ENCODE measurements at regions not wholly inside any gene's neighbourhood (a gene's known extent, or its start where the extent isn't known, plus 50 kb on each side); places are given as distances from the start of the nearest gene placed in this dataset.
"Not testable (repeated sequence)": the region's sequence is repeated elsewhere in the genome, so short reads cannot be mapped to it uniquely, and the experiment has no call there.

GRCh38 chr18:52219102-52219501 lies 120.9 kb upstream of the DCC start:
- intact Hi-C loops (cut with DNase I), result no loop called here
- no peak for DNase-seq
- no peak for ATAC-seq (ENCODE audit: poor library complexity)

GRCh38 chr18:52220062-52220591 lies 119.9 kb upstream of the DCC start:
- ATAC-seq (ENCODE audit: poor library complexity) (no peak), DNase-seq (no peak)

GRCh38 chr18:52222211-52222610 lies 117.8 kb upstream of the DCC start:
- ATAC-seq (ENCODE audit: poor library complexity) (no peak), DNase-seq (no peak)
- intact Hi-C loops (cut with DNase I), result no loop called here

More at GRCh38 chr18:52220062-52220591, 119.9 kb upstream of the DCC start:
- intact Hi-C loops (cut with DNase I), result no loop called here

GRCh38 chr18:52227536-52227935 lies 112.5 kb upstream of the DCC start:
- DNase-seq (no peak), ATAC-seq (ENCODE audit: poor library complexity) (no peak)
- intact Hi-C loops (cut with DNase I), result no loop called here

- no peak for DNase-seq
- ATAC-seq (ENCODE audit: poor library complexity), result no peak
- intact Hi-C loops (cut with DNase I), result no loop called here
These were observed 111.8 kb upstream of the DCC start for GRCh38 chr18:52228166-52228565.

GRCh38 chr18:52236131-52236530 lies 103.9 kb upstream of the DCC start:
- DNase-seq (no peak), ATAC-seq (ENCODE audit: poor library complexity) (no peak)
- intact Hi-C loops (cut with DNase I), result no loop called here

- intact Hi-C loops (cut with DNase I), result no loop called here
- no peak for ATAC-seq (ENCODE audit: poor library complexity)
- no peak for DNase-seq
These were observed 102.4 kb upstream of the DCC start for GRCh38 chr18:52237551-52237950.

- no peak for ATAC-seq (ENCODE audit: poor library complexity)
- intact Hi-C loops (cut with DNase I), result no loop called here
- no peak for DNase-seq
These were observed 97.3 kb upstream of the DCC start for GRCh38 chr18:52242711-52243110.

GRCh38 chr18:52244658-52245057 lies 95.3 kb upstream of the DCC start:
- DNase-seq (no peak), ATAC-seq (ENCODE audit: poor library complexity) (no peak)
- intact Hi-C loops (cut with DNase I), result no loop called here

GRCh38 chr18:52254367-52254766 lies 85.6 kb upstream of the DCC start:
- intact Hi-C loops (cut with DNase I), result no loop called here
- DNase-seq (no peak), ATAC-seq (ENCODE audit: poor library complexity) (no peak)

- ATAC-seq (ENCODE audit: poor library complexity); intact Hi-C loops (cut with DNase I); DNase-seq: not testable (repeated sequence)
These were observed 82.6 kb upstream of the DCC start for GRCh38 chr18:52257417-52257816.

- intact Hi-C loops (cut with DNase I), result no loop called here
- ATAC-seq (ENCODE audit: poor library complexity) (no peak), DNase-seq (no peak)
These were observed 64.2 kb upstream of the DCC start for GRCh38 chr18:52275817-52276216.

GRCh38 chr18:52277785-52278184 lies 62.2 kb upstream of the DCC start:
- DNase-seq (no peak), ATAC-seq (ENCODE audit: poor library complexity) (no peak)
- intact Hi-C loops (cut with DNase I), result no loop called here

- intact Hi-C loops (cut with DNase I), result no loop called here
- no peak for DNase-seq
- no peak for ATAC-seq (ENCODE audit: poor library complexity)
These were observed 61.8 kb upstream of the DCC start for GRCh38 chr18:52278191-52278590.

- no peak for ATAC-seq (ENCODE audit: poor library complexity)
- DNase-seq, result no peak
- intact Hi-C loops (cut with DNase I), result no loop called here
These were observed 59.3 kb upstream of the DCC start for GRCh38 chr18:52280702-52281101.

GRCh38 chr18:52283927-52284326 lies 56.1 kb upstream of the DCC start:
- ATAC-seq (ENCODE audit: poor library complexity) (no peak), DNase-seq (no peak)
- intact Hi-C loops (cut with DNase I), result no loop called here

GRCh38 chr18:52286675-52287074 lies 53.3 kb upstream of the DCC start:
- DNase-seq, result no peak
- no peak for ATAC-seq (ENCODE audit: poor library complexity)
- intact Hi-C loops (cut with DNase I), result no loop called here

GRCh38 chr18:52287151-52287550 lies 52.8 kb upstream of the DCC start:
- ATAC-seq (ENCODE audit: poor library complexity) (no peak), DNase-seq (no peak)
- intact Hi-C loops (cut with DNase I), result no loop called here

GRCh38 chr18:52288403-52289004 lies 51.5 kb upstream of the DCC start:
- DNase-seq, result no peak
- intact Hi-C loops (cut with DNase I), result no loop called here
- ATAC-seq (ENCODE audit: poor library complexity), result no peak

GRCh38 chr18:52289392-52289791 lies 50.6 kb upstream of the DCC start:
- intact Hi-C loops (cut with DNase I), result no loop called here
- DNase-seq, result no peak
- no peak for ATAC-seq (ENCODE audit: poor library complexity)
